Upper lobe of right lung (tissue), 1 donor: ENCODE measurements at regions not wholly inside any gene's neighbourhood (a gene's known extent, or its start where the extent isn't known, plus 50 kb on each side); places are given as distances from the start of the nearest gene placed in this dataset.
"Not testable (repeated sequence)": the region's sequence is repeated elsewhere in the genome, so short reads cannot be mapped to it uniquely, and the experiment has no call there.

Experiments used
- ATAC-seq: fragments of 200-7000 bp; cut with Tn5 transposase; one replicate; pipeline ENCODE4 v1.9.1; 2020; ENCODE audit warnings: mild to moderate bottlenecking, moderate library complexity
- DNase-seq: peaks from one replicate; pipeline ENCODE4 v3.0.0-alpha.2; 2020
- H3K27ac ChIP-seq: fragments of 200-600 bp; one replicate; pipeline ENCODE4 v1.8.0; 2022
- H3K27me3 ChIP-seq: fragments of 200-600 bp; one replicate; pipeline ENCODE4 v1.8.0; 2022; ENCODE audit warnings: mild to moderate bottlenecking
- H3K36me3 ChIP-seq: fragments of 200-600 bp; one replicate; pipeline ENCODE4 v1.8.0; 2022
- H3K4me1 ChIP-seq: fragments of 200-600 bp; one replicate; pipeline ENCODE4 v1.8.0; 2022
- H3K4me3 ChIP-seq: fragments of 200-600 bp; one replicate; pipeline ENCODE4 v1.8.0; 2022; ENCODE audit warnings: mild to moderate bottlenecking
- H3K9me3 ChIP-seq: fragments of 200-600 bp; one replicate; pipeline ENCODE4 v1.8.0; 2022
- intact Hi-C: fragments of 100-400 bp; cut with DNase I; formaldehyde crosslinking; loops from one replicate; pipeline ENCODE4 v1.11.0; 2022
- TF ChIP-seq, protein P1 (sequence below): fragments of 200-600 bp; IDR thresholded peaks from one replicate; pipeline ENCODE4 v1.8.0; 2022; ENCODE audit warnings: antibody characterized with exemption
- donor health status: DM: no; HTN: yes; CAD: no; lungs with severe emphysema.

DNA sequence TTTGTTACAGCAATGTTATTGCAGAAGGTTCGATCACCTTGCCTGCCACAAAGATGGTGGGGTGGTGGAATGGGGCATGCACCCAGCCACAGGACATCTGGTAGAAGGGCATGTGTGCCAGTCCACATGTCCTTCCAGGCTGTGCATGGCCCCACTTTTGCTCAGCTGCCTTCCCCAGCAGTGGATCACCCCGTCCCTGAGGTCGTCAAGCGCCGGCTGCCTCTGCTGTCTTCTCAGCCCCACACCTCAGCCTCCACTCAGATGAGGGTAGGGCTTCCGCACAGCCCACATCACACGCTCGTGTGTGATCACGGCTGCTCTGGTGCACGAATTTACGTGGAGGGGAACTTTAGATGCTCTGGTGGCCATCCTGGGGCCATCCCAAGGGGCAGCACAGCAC is 109.5 kb upstream of the PMEPA1 start:
- Histone ChIP-seq H3K4me3 (no peak overlapping the region), H3K27ac (no peak overlapping the region), H3K9me3 (no peaks in the 10 kb centered on the region), H3K36me3 (no peaks in the 10 kb centered on the region), H3K4me1 (no peaks in the 10 kb centered on the region), H3K27me3 (no peaks in the 10 kb centered on the region)
- TF ChIP-seq, protein P1, sequence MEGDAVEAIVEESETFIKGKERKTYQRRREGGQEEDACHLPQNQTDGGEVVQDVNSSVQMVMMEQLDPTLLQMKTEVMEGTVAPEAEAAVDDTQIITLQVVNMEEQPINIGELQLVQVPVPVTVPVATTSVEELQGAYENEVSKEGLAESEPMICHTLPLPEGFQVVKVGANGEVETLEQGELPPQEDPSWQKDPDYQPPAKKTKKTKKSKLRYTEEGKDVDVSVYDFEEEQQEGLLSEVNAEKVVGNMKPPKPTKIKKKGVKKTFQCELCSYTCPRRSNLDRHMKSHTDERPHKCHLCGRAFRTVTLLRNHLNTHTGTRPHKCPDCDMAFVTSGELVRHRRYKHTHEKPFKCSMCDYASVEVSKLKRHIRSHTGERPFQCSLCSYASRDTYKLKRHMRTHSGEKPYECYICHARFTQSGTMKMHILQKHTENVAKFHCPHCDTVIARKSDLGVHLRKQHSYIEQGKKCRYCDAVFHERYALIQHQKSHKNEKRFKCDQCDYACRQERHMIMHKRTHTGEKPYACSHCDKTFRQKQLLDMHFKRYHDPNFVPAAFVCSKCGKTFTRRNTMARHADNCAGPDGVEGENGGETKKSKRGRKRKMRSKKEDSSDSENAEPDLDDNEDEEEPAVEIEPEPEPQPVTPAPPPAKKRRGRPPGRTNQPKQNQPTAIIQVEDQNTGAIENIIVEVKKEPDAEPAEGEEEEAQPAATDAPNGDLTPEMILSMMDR = no peak
- intact Hi-C loops = no loop called here
- DNase-seq = no peak
- no peak for ATAC-seq

DNA sequence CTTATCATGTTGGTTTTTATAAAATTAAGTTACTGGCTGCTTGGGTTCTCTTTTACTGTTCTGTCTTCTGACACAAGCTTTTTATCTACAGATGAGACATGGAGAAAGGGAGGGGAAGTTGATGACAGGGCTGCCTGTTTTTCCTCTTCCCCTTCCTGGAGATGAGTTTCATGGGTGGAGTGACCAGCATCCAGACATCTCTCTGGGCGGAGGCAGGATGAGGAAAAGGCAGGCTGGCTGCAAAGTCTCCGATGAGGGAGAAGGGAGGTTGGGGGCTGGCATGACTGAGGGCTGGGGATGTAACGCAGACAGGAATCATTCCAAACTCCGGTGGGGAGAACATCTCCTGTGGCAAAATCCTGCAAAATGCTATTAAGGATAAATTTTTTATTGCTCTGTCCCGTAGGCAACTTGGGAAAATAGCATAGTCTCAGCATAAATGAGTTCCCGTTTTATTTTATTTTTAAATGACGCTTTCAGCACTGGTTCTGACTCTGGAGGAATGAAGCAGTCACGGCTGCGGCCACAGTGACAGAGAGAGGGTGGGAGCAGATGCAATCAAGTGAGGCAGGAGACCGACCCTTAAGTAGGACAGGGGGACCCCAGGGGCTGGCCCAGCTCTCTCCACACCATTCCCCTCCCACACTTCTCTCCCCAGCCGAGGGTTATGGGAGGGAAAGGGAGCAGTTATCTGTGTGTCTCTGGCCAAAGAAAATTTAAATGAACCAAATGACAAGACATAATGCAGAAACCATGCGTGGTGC is 108.8 kb upstream of the PMEPA1 start:
- intact Hi-C loops = no loop called here
- no peak overlapping the region for H3K27ac ChIP-seq
- H3K4me1 ChIP-seq = no peaks in the 10 kb centered on the region
- no peaks in the 10 kb centered on the region for H3K27me3 ChIP-seq
- no peaks in the 10 kb centered on the region for H3K36me3 ChIP-seq
- no peak for DNase-seq
- H3K9me3 ChIP-seq = no peaks in the 10 kb centered on the region
- H3K4me3 ChIP-seq = no peak overlapping the region
- ATAC-seq = no peak
- TF ChIP-seq, protein P1 = no peak

DNA sequence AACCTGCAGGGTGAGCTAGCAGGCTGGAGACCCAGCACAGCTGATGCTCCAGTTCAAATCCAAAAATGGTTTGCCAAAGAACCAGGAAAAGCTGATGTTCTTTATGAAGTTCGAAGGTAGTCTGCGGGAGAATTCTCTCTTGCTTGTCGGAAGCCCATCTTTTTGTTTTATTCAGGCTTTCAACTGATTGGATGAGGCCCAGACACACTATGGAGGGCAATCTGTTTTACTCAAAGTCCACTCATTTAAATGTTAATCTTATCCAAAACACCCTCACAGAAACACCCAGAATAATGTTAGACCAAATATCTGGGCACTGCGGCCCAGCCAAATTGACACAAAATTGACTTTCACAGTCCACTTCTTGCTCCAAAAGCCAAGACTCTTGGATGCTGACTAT is 105.6 kb upstream of the PMEPA1 start:
- Histone ChIP-seq H3K4me1 (peaks cover 12% of the 10 kb centered on the region), H3K27ac (no peak overlapping the region), H3K9me3 (no peaks in the 10 kb centered on the region), H3K4me3 (no peak overlapping the region), H3K27me3 (no peaks in the 10 kb centered on the region), H3K36me3 (no peaks in the 10 kb centered on the region)
- TF ChIP-seq, protein P1 = no peak
- DNase-seq = no peak
- intact Hi-C loops = no loop called here
- ATAC-seq = no peak

DNA sequence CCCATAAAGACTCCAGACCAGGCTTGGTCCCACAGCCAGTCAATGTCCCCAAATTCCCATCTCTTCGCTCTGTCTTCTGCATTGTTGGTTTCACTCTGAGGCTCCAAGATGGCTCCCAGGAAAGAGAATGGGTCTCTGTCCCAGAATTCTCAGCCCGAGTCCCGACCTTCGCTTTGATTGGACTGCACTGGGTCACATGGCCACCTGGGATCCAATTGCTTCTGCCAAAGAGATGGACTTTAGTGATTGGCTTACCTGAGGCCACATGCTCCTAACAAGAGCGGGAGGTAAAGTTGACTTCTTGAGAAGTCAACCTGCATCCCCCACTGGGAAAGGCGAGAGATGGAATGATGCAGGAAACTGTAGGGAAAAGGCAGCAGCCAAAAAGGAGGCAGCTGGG is 104.7 kb upstream of the PMEPA1 start:
- H3K27me3 ChIP-seq = no peaks in the 10 kb centered on the region
- H3K36me3 ChIP-seq = no peaks in the 10 kb centered on the region
- ATAC-seq (no peak), DNase-seq (peak; percentile 20)
- peaks cover 16% of the 10 kb centered on the region for H3K4me1 ChIP-seq
- no peak overlapping the region for H3K27ac ChIP-seq
- H3K9me3 ChIP-seq = no peaks in the 10 kb centered on the region
- intact Hi-C loops = no loop called here
- TF ChIP-seq, protein P1 = no peak
- H3K4me3 ChIP-seq = no peak overlapping the region

DNA sequence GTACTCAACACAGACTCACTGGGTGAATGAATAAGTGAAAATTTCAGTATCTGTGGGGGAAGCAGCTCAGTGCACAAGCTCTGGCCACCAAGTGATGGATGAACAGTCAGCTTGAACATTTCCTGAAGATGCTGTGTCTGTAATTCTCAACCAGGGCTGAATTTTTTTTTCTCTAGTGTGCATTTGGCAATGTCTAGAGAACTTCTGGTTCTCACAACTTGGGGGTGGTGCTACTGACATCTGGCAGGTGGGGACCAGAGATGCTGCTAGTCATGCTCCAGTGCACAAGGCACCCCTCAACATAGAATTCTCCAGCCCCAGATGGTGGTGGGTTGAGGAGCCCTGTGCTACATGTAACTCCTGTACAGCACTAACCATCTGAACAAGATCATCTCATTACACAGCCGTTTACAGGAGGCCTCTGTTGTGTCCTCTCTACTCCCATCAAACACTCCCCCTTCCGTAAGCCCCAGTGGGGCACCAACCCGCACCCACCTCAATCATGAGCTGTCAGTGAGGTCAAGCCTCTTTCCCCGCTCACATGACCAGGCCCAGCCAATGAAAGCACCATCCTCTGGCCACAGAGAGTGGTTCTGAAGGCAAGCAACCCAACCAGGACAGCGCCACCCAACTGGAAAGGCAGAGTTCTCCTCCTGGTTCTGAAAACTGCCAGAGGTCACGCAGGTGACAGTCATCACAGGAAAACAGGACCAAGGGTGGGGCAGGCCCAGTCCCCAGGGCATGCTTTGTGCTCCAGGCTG is 103.9 kb upstream of the PMEPA1 start:
- intact Hi-C loops = no loop called here
- Histone ChIP-seq H3K4me1 (peaks cover 16% of the 10 kb centered on the region), H3K36me3 (no peaks in the 10 kb centered on the region), H3K27me3 (no peaks in the 10 kb centered on the region), H3K9me3 (no peaks in the 10 kb centered on the region), H3K27ac (no peak overlapping the region), H3K4me3 (no peak overlapping the region)
- TF ChIP-seq, protein P1 = no peak
- no peak for ATAC-seq
- DNase-seq = no peak

DNA sequence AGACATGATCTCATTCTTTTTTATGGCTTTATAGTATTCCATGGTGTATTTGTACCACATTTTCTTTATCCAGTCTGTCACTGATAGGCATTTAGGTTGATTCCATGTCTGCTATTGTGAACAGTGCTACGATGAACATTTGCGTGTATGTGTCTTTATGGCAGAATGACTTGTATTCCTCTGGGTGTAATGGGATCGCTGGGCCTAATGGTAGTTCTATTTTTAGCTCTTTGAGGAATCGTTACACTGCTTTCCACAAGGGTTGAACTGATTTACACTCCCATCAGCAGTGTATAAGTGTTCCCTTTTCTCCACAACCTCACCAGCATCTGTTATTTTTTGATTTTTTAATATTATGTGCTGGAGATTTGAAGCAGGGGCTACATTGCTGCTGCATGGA is 102.8 kb upstream of the PMEPA1 start:
- H3K27ac ChIP-seq, ATAC-seq, H3K36me3 ChIP-seq, H3K27me3 ChIP-seq, intact Hi-C loops, H3K9me3 ChIP-seq, H3K4me3 ChIP-seq, DNase-seq: not testable (repeated sequence)
- H3K4me1 ChIP-seq = peaks cover 16% of the 10 kb centered on the region
